ENCODE measurements at regions not wholly inside any gene's neighbourhood (a gene's known extent, or its start where the extent isn't known, plus 50 kb on each side); places are given as distances from the start of the nearest gene placed in this dataset.

DNA sequence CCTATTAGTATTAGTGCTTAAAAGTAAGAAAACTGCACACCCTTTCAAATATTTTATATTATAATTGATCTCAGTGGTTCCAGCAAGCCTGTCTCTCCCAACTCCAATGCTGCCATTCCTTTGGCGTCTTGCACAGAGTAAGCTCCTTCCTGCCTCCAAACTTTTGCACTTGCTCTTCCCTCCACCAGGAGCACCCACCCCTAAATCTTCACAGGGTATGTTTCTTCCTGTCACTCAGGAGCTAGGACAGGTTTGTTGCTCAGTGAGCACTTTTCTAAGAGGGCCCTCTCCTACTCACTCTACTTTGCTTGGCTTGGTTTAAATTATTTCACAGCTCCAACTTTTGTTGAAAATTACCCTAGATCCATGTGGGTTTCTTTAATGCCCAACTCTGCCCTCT lies 189.1 kb upstream of the ADRA1B start:
- TF ChIP-seq GATA2 (IDR thresholded peaks at IDR 0.05; ENCODE audit: low read depth, low read length) = no peak
- no peak for TF ChIP-seq GATA3 (IDR thresholded peaks at IDR 0.05; ENCODE audit: low read depth, low read length)

DNA sequence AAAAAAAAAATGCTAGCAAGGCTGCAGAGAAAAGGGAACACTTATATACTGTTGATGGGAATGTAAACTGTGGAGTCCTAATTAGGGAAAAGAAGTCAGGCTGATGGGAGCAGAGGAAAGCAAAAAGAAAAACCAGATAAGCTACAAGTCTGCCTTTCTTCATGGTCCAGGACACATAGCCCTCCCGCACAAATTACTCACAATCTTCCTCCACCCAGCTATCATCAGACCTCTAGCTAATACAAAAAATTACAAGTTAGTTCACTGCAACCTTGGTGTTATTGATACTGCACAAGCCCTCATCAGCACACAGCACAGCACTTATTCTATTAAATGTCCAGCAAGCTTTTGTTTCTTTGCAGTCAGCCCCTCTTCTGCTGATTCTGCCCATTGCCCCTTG lies 186.0 kb upstream of the ADRA1B start:
- TF ChIP-seq GATA2 (IDR thresholded peaks at IDR 0.05; ENCODE audit: low read depth, low read length) (no peak), GATA3 (IDR thresholded peaks at IDR 0.05; ENCODE audit: low read depth, low read length) (no peak)

DNA sequence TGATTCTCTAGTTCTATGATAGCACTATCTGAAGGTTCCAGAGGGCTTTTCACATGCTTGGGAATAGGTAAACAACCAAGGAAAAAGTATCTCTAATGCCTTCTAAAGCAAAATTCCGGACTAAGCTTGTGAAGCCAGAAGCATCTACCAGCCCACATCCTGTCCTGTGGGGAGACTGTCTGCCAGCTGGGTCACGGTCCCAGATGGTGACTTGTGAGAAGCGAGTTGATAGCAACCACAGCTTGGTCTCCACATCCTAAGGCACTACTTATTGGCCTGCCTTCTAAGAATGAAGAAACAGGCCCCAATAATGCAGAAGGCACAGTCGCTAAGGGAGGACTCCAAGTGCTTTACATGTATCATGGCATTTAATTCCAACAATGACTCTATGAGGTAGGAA lies 184.1 kb upstream of the ADRA1B start:
- no peak for TF ChIP-seq GATA2 (IDR thresholded peaks at IDR 0.05; ENCODE audit: low read depth, low read length)
- no peak for TF ChIP-seq GATA3 (IDR thresholded peaks at IDR 0.05; ENCODE audit: low read depth, low read length)

DNA sequence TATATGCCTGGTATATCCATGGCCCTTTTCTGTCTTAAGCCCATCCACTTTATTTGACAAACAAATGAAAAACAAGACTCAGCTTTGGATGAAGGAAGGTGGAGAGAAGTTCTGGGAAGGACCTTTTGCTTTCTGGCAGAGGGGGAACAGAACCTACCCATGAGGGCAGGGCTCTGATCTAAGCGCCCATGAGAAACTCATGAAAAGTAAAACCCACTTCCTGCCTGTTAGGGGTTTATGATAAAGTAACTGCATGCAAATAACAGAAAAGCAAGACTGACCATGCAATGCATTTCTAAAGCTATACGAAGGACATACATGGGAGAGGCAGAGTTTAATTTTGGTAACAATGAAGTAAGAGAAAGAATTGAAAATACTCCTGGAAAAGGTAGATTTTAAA lies 181.9 kb upstream of the ADRA1B start:
- no peak for TF ChIP-seq GATA2 (IDR thresholded peaks at IDR 0.05; ENCODE audit: low read depth, low read length)
- TF ChIP-seq GATA3 (IDR thresholded peaks at IDR 0.05; ENCODE audit: low read depth, low read length) = no peak

- TF ChIP-seq GATA3 (IDR thresholded peaks at IDR 0.05; ENCODE audit: low read depth, low read length) (no peak), GATA2 (IDR thresholded peaks at IDR 0.05; ENCODE audit: low read depth, low read length) (no peak)
These were observed 181.2 kb upstream of the ADRA1B start for GRCh38 chr5:159735036-159735435.

GRCh38 chr5:159735749-159736660 lies 180.3 kb upstream of the ADRA1B start:
- TF ChIP-seq GATA3 (IDR thresholded peaks at IDR 0.05; ENCODE audit: low read depth, low read length) = no peak
- no peak for TF ChIP-seq GATA2 (IDR thresholded peaks at IDR 0.05; ENCODE audit: low read depth, low read length)

- TF ChIP-seq GATA3 (IDR thresholded peaks at IDR 0.05; ENCODE audit: low read depth, low read length) (no peak), GATA2 (IDR thresholded peaks at IDR 0.05; ENCODE audit: low read depth, low read length) (no peak)
These were observed 179.4 kb upstream of the ADRA1B start for GRCh38 chr5:159736844-159737243.

- TF ChIP-seq GATA2 (IDR thresholded peaks at IDR 0.05; ENCODE audit: low read depth, low read length) = no peak
- no peak for TF ChIP-seq GATA3 (IDR thresholded peaks at IDR 0.05; ENCODE audit: low read depth, low read length)
These were observed 179.0 kb upstream of the ADRA1B start for GRCh38 chr5:159737263-159737662.

DNA sequence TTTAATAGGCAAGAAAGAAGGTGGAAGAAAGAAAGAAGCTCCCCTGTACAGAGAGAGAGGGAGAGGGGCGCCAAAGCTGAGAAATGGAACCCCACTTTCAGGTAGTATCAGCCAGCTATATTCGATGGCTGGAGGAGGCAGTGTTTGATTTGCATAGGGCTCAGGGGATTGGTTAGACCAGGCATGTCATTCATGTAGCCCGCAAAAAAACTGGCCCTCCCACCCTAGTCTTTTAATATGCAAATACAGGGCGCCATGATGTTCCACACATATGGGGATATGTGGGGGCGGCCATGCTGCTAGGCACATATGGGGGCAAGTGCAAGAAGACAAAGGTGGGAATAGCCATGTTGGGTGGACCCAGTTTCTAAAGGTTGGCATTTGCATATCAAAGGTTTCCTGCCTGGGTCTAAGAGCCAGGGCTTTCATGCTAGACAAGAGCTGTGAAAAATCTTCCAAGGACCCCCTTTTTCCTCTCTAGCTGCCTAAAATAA lies 174.4 kb upstream of the ADRA1B start:
- no peak for TF ChIP-seq GATA2 (IDR thresholded peaks at IDR 0.05; ENCODE audit: low read depth, low read length)
- no peak for TF ChIP-seq GATA3 (IDR thresholded peaks at IDR 0.05; ENCODE audit: low read depth, low read length)

- no peak for TF ChIP-seq GATA2 (IDR thresholded peaks at IDR 0.05; ENCODE audit: low read depth, low read length)
- TF ChIP-seq GATA3 (IDR thresholded peaks at IDR 0.05; ENCODE audit: low read depth, low read length) = no peak
These were observed 173.0 kb upstream of the ADRA1B start for GRCh38 chr5:159743234-159743633.

GRCh38 chr5:159746707-159747106 lies 169.6 kb upstream of the ADRA1B start:
- TF ChIP-seq GATA3 (IDR thresholded peaks at IDR 0.05; ENCODE audit: low read depth, low read length) (no peak), GATA2 (IDR thresholded peaks at IDR 0.05; ENCODE audit: low read depth, low read length) (no peak)

GRCh38 chr5:159749146-159749545 lies 167.1 kb upstream of the ADRA1B start:
- no peak for TF ChIP-seq GATA3 (IDR thresholded peaks at IDR 0.05; ENCODE audit: low read depth, low read length)
- no peak for TF ChIP-seq GATA2 (IDR thresholded peaks at IDR 0.05; ENCODE audit: low read depth, low read length)

GRCh38 chr5:159750226-159750625 lies 166.1 kb upstream of the ADRA1B start:
- no peak for TF ChIP-seq GATA2 (IDR thresholded peaks at IDR 0.05; ENCODE audit: low read depth, low read length)
- no peak for TF ChIP-seq GATA3 (IDR thresholded peaks at IDR 0.05; ENCODE audit: low read depth, low read length)

GRCh38 chr5:159751459-159751858 lies 164.8 kb upstream of the ADRA1B start:
- no peak for TF ChIP-seq GATA2 (IDR thresholded peaks at IDR 0.05; ENCODE audit: low read depth, low read length)
- TF ChIP-seq GATA3 (IDR thresholded peaks at IDR 0.05; ENCODE audit: low read depth, low read length) = no peak

- TF ChIP-seq GATA3 (IDR thresholded peaks at IDR 0.05; ENCODE audit: low read depth, low read length) (no peak), GATA2 (IDR thresholded peaks at IDR 0.05; ENCODE audit: low read depth, low read length) (no peak)
These were observed 163.5 kb upstream of the ADRA1B start for GRCh38 chr5:159752622-159753275.

Measured in SH-SY5Y (cell line).